ENCODE measurements at regions not wholly inside any gene's neighbourhood (a gene's known extent, or its start where the extent isn't known, plus 50 kb on each side); places are given as distances from the start of the nearest gene placed in this dataset.

DNA sequence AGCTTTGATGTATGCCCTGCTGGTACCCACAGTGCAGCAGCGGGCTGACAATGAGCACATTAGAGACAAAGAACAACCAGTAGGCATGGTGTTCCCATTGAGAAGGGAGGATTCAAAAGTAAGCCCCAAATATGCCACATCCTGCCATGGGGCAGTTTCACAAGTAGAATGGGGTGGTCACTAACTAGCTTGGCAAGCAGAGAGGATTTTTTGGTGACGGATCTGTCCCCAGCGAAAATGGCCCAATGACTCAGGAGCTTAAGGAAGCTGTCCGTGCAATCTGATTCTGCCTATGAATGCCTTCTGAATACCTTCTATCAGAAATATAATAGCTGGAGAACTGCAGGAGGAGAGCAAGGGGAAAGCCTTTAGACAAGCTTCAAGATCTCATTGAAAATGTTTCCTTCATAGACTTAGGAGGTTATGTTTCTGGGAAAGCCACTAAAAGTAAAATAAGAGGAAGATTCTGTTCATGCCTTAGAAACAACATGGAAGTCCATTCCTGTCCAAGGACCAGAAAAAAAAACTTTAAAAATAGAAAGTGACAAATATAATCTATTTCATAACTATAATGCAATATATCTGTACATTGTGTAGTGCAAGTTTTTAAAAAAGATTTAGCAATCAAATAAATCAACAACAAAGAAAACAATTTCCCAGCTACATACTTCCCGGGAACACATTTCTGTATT, 117.5 kb upstream of the SLC14A2 start (continued):
- TF ChIP-seq, protein P1, sequence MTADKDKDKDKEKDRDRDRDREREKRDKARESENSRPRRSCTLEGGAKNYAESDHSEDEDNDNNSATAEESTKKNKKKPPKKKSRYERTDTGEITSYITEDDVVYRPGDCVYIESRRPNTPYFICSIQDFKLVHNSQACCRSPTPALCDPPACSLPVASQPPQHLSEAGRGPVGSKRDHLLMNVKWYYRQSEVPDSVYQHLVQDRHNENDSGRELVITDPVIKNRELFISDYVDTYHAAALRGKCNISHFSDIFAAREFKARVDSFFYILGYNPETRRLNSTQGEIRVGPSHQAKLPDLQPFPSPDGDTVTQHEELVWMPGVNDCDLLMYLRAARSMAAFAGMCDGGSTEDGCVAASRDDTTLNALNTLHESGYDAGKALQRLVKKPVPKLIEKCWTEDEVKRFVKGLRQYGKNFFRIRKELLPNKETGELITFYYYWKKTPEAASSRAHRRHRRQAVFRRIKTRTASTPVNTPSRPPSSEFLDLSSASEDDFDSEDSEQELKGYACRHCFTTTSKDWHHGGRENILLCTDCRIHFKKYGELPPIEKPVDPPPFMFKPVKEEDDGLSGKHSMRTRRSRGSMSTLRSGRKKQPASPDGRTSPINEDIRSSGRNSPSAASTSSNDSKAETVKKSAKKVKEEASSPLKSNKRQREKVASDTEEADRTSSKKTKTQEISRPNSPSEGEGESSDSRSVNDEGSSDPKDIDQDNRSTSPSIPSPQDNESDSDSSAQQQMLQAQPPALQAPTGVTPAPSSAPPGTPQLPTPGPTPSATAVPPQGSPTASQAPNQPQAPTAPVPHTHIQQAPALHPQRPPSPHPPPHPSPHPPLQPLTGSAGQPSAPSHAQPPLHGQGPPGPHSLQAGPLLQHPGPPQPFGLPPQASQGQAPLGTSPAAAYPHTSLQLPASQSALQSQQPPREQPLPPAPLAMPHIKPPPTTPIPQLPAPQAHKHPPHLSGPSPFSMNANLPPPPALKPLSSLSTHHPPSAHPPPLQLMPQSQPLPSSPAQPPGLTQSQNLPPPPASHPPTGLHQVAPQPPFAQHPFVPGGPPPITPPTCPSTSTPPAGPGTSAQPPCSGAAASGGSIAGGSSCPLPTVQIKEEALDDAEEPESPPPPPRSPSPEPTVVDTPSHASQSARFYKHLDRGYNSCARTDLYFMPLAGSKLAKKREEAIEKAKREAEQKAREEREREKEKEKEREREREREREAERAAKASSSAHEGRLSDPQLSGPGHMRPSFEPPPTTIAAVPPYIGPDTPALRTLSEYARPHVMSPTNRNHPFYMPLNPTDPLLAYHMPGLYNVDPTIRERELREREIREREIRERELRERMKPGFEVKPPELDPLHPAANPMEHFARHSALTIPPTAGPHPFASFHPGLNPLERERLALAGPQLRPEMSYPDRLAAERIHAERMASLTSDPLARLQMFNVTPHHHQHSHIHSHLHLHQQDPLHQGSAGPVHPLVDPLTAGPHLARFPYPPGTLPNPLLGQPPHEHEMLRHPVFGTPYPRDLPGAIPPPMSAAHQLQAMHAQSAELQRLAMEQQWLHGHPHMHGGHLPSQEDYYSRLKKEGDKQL (CRISPR knock-in tag; IDR thresholded peaks at IDR 0.05; ENCODE audit: low read depth) = no peak
- TF ChIP-seq ZNF746 (CRISPR knock-in tag; IDR thresholded peaks at IDR 0.05) = no peak
- no peak for TF ChIP-seq POLR2AphosphoS5 (IDR thresholded peaks at IDR 0.05; ENCODE audit: low read depth, low read length)
- TF ChIP-seq THAP11 (CRISPR knock-in tag; IDR thresholded peaks at IDR 0.05) = no peak
- no peak for TF ChIP-seq SCMH1 (CRISPR knock-in tag; IDR thresholded peaks at IDR 0.05; ENCODE audit: borderline replicate concordance)
- no peak for TF ChIP-seq TP53 (CRISPR knock-in tag; conservative IDR thresholded peaks at IDR 0.05)

DNA sequence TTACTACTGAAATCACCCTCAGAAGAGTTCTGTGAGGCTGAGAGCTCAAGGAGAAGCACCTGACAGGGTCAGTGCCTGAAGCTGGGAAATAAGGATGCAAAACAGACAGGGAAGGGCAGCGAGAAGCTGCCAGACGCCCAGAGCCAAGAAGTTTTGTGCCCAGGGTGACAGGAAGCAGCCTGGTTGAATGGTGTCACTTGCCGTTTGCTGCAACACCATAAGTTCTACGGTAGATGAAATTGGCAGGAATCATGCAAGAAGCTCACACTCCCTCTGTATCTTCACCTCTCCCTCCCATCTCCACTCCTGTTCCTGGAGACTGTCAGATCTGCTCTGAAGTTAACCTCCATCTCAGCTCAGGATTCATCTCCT, 117.0 kb upstream of the SLC14A2 start:
- Histone ChIP-seq H3K4me3 (replicated peaks in 1 of 3; ENCODE audit: insufficient read depth in 1 of 3, low read depth in 2 of 3, low read length in 3 of 3) (no peak overlapping the region), H2AFZ (ENCODE audit: low read length) (no peak overlapping the region), H3K27ac (ENCODE audit: extremely low read length, insufficient read depth, low read length) (no peak overlapping the region), H3K9ac (ENCODE audit: insufficient read depth, low read depth, low read length) (no peak overlapping the region), H3K27me3 (ENCODE audit: control insufficient read depth in 1 of 2, insufficient read depth in 2 of 2, low read length in 2 of 2) (peaks cover 0 to 4% of the 10 kb centered on the region in 2 experiments; a peak in 1 of 5 replicates), H3K79me2 (ENCODE audit: insufficient read depth, low read length) (no peaks in the 10 kb centered on the region), H3K9me3 (ENCODE audit: low read length) (no peaks in the 10 kb centered on the region), H3K4me2 (ENCODE audit: low read depth, low read length) (no peak overlapping the region), H3K36me3 (replicated peaks in 1 of 2; ENCODE audit: control insufficient read depth in 1 of 2, insufficient read depth in 2 of 2, low read length in 2 of 2) (no peaks in the 10 kb centered on the region), H4K20me1 (ENCODE audit: insufficient read depth, low read length) (no peaks in the 10 kb centered on the region), H3K4me1 (ENCODE audit: insufficient read depth, low read length) (no peaks in the 10 kb centered on the region)
- FAIRE-seq (no peak), ATAC-seq (no peak), DNase-seq (ENCODE audit: low spot score) (no peak)
- intact Hi-C loops (cut with micrococcal nuclease; ENCODE audit: unreplicated experiment) (no loop called here), in situ Hi-C loops (cut with HindIII; ENCODE audit: extremely low pct_ligation_motif_present, low pct_unique_long_range_greater_than_20kb) (no loop called here)
- BruUV-seq (replicated peaks) = no TSS peak
- TF ChIP-seq ZNF282 (IDR thresholded peaks at IDR 0.05; ENCODE audit: partially characterized antibody) (no peak), MTF1 (CRISPR knock-in tag; IDR thresholded peaks at IDR 0.05) (no peak), ZNF607 (CRISPR knock-in tag; IDR thresholded peaks at IDR 0.05; ENCODE audit: borderline replicate concordance) (no peak), ZNF354B (CRISPR knock-in tag; IDR thresholded peaks at IDR 0.05) (no peak), TCF7L2 (IDR thresholded peaks at IDR 0.05; ENCODE audit: low read depth, low read length) (no peak)
- TF ChIP-seq, protein P2, sequence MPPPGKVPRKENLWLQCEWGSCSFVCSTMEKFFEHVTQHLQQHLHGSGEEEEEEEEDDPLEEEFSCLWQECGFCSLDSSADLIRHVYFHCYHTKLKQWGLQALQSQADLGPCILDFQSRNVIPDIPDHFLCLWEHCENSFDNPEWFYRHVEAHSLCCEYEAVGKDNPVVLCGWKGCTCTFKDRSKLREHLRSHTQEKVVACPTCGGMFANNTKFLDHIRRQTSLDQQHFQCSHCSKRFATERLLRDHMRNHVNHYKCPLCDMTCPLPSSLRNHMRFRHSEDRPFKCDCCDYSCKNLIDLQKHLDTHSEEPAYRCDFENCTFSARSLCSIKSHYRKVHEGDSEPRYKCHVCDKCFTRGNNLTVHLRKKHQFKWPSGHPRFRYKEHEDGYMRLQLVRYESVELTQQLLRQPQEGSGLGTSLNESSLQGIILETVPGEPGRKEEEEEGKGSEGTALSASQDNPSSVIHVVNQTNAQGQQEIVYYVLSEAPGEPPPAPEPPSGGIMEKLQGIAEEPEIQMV (CRISPR knock-in tag; IDR thresholded peaks at IDR 0.05; ENCODE audit: low read depth) = no peak
- POLR2A ChIA-PET = no interaction called here
- CTCF ChIA-PET (ENCODE audit: low intra/inter-chr PET ratio, low total read pairs) = no interaction called here
- 3% methylated on average over 4 of the region's 4 CpGs for WGBS (ENCODE audit: low lambda C conversion rate)
